ENCODE measurements at regions not wholly inside any gene's neighbourhood (a gene's known extent, or its start where the extent isn't known, plus 50 kb on each side); places are given as distances from the start of the nearest gene placed in this dataset.
"Not testable (repeated sequence)": the region's sequence is repeated elsewhere in the genome, so short reads cannot be mapped to it uniquely, and the experiment has no call there.

DNA sequence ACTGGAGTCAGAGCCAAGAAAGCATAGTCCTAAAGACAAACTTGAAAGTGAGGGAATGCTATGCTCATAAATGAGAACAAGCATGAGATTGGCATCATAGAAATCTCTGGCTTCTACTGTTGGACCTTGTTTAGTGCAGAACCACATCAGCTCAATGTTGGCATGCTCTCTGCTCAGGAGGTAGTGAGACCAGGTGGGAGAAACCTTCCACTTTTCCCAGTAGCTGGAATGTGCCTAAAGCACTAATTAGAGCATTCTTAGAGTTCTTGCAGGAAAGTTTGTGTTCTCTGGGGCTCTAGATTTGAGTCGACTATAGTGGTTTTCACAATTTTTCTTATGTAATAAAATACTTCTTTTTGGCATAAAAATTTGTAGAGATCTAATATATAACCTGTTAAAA lies 159.7 kb upstream of the PRICKLE1 start:
- DNase-seq: no peak

DNA sequence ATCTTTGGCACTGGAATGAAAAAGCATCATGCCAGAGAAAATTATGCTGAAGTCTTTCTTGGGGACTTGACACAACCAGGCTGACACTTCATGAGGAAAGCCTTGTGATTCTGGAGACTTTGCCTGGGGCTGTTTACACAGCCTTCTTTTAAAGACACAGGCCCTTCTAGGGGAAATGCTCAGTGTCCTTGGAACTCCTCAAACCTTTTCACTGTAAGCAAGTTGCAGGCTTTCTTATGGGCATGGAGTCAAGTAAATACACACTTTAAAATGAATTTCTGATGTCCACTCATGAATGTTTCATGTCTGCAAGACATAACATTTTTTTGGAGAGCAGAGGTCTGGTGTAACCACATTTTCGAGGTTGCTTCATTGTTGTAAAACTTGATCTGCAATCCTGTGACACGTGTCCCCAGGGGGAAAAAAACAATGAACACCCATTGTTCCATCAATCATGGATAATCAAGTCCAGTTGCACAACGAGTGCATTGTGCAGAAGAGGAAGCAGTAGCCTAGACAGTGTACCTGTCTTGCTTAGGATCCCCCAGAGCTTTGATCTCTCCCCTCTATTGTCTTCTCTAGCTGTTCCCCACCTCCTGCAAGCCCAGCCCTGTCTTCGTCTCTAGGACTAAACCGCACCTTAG lies 155.1 kb upstream of the PRICKLE1 start:
- DNase-seq: peak; percentile 86

DNA sequence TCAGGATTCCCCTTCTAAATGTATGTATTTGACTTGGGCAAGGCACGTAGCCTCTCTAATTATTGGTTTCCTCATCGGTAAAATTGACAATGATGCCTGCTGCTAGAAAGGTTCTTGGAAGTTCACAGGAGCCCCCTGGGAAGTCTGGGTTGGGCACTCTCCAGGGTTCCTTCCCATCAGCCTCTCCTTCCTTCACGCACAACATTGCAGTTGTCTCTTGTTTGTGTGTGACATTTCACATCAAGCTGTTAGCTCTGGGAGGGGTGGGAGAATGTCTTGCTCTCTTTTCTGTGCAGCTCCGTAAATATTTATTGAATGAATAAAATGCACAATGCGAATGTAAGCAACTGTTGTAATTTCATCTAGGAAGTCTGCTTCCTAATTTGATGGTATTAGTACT lies 153.2 kb upstream of the PRICKLE1 start:
- no peak for DNase-seq

DNA sequence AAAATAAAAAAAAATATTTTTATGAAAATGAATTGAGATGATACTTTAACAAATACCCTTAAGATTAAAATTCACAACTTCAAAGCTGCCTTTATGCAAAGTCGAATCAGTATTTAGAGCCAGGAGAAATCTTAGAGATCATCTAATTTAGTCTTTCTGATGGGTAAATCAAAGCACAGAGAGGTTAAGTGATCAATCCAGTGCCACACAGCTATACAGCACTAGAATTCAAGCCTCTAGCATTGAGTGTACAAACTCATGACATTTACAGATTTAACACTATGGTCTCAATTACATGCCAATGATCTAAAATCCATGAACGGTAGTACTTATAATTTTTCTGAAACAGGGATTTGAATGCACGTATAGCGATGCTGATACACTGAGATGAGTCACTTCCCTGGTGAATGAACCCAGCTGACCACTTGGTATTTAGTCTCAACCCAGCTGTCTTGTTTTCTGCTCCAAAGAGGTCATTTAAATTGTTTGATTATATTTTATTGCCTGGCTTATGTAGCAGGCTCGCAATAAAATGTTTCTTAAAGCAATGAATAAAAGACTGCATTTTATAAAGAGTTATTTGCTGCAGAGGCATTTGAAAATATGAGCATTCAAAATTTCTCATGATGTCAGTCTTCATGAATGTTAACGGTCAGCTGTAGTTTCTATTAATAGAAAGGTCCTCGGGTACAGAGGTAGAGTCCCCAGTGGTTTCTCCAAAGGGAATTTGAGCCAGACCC lies 152.4 kb upstream of the PRICKLE1 start:
- DNase-seq: peak; percentile 75

DNA sequence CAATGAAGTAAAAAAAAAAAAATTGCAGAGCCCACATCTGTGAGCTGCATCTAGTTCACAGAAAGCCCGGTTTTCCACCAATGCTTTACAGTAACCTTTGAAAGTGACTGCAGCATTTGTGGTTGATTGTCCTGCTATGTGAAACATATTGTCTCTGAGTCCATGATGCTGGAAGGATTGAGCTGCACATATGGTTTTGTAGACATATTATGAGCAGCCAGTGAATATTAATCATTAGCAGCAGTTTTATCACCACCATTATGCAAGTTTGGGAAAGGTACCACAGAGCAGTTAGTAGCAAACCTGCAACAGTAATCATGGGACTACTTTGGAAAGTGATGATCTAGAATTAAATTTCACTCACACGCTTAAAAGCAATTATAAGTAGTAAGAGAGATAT lies 151.5 kb upstream of the PRICKLE1 start:
- peak; percentile 53 for DNase-seq

DNA sequence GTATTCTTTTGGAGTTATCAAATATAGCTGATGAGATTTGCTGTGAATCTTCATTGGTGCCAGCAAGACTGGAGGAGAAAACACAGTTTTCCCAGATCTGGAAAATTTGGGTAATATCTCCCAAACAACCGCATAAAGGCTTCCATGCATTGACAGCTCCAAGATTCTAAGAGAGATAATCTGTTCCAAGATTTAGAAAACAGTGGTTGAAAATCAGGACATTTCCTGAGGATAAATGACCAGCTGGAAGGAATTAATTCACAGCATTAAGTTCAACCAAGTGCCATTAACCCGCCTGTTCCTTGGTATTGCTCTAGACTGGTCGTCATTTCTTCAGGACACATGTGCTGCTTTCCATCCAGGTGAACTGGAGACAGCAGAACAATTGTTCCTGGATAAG lies 147.9 kb upstream of the PRICKLE1 start:
- no peak for DNase-seq

DNA sequence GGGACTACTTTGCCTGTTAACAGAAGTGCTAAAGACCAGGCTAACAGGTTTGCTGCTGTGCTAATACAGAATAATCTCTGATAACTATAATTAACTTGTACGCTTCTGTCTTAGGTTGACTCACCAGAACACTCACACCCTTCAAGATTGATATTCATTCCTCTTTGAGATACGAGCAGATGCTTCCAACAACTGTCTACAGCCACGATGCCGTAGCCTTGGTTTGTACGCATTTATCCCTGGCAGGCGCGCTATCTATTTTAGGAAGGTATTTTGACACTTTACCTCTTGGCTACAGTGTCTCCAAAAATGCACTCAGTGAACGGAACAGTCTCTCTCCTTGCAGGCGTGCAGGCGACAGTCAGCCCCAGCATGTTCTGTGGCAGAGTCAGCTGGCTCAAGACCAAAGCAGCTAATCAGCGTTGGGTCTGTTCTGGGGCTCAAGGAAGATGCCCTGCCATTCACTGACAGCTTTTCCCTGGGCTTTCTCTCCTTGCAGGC lies 146.4 kb upstream of the PRICKLE1 start:
- DNase-seq: no peak

DNA sequence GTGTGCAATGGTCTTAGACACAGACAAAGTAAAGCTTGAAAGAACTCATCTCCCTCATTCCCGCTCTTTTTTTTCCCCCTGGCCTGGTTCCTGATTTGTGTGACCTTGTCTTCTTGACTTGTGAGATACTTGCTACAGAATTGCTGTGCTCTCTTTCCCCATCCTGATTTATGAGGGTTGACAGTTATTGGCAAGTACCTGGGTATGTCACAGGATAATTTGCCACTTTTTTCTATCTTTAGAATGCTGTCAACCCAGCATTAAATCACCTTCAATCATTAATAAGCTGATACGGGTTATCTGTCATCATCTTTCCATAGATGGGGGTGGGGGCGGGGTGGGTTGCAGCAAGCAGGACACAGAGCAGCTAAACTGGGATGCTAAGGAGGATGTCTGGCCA lies 144.4 kb upstream of the PRICKLE1 start:
- no peak for DNase-seq

DNA sequence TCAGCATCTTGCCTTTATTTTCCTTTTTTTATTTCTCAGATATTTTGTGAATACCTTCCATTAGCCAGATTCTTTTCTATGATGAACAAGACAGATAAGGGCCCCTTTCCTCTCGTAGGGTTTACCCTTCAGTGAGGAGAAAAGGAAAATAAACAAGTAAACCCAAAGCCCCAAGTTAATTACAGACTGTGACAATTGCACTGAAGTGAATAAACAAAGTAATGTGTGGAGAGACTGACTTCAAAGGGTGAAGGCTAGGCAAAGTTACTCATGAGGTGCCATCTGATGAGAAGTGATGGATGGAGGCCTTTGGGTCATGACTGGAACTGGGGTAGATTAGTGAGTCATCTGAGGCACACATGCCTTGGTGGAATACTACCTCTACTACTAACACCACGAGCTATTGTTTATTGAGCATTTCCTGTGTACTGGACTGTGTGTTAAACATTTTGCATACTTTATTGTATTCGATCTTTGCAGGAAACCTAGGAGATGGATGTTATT lies 143.4 kb upstream of the PRICKLE1 start:
- no peak for DNase-seq

DNA sequence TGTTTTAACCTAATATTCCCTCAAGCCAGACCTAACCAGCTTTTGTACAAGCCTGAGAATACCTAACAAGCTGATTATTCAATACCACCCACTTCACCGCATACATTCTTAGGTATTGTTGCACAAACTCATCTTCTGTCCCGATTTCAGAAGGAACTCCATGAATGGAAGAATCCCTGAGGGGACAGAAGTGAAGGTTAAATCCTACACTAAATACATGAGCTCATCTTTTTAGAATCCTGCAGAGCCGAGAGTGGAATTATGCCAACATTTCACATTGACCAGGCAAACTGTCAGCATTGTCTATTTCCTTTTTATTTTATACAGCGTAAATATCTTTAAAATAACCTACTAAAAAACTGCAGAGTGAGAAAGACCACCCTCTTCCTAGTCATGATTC lies 140.7 kb upstream of the PRICKLE1 start:
- peak; percentile 67 for DNase-seq

DNA sequence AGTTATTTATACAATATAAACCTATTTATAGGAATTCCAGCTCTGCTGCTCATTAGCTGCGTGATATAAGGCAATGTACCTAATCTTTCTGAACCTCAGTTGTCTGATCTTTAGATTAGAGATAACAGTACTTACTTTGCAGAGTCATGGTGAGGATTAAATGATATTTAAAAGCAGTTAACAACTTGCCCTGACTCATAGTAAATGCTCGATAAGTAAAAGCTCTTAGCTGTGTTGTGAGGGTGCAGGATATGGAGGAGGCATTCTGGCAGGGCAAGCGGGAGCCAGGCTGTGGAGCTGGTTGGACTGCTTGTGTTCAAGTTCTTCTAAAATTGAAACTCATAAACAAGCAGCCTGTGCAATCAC lies 140.0 kb upstream of the PRICKLE1 start:
- no peak for DNase-seq

DNA sequence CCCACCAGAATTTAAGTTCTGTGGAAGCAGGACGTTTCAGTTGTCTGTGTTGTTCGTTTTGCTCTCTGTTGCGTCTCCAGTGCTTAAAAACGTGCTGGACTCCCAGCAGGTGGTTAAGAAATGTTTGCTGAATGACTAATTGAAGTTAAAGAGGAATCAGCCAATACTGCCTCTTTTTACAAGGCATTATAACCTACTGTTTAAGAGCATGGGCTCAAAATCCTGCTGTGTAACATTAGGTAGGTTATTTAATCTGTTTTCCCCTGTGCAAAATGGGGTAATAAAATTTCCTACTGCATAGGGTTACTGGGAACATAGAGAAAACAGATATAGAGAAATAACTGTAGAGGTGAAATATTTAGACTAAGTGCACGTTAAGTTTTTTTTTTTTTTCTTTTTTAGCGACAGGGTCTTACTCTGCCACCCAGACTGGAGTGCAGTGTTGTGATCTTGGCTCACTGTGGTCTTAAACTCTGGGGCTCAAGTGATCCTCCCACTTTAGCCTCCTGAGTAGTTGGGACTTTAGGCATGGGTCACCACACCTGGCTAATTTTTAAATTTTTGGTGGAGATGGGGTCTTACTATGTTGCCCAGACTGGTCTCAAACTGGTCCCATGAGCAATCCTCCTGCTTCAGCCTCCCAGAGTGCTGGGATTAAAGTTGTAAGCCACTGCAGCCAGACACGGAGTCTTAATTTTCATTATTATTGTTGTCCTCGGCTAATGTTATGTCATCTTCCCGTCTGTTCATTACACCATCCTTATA lies 139.4 kb upstream of the PRICKLE1 start:
- no peak for DNase-seq

DNA sequence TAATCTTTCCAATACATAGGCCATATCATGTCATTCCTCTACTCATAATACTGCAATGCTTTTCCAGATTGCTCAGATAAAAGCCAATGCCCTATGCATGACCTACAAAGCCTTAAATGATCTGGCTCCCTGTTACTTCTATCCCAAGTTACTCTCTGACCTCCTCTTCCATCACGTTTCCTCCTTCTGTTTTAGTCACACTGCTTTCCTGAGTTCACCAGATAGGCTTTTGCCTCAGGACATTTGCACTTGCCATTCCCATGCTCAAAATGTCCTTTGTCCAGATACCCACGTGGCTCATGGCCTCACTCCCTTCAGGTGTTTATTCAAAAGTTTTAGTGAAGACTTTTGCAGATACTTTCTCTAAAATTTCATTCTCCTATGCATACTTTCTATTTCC lies 138.7 kb upstream of the PRICKLE1 start:
- DNase-seq: no peak

DNA sequence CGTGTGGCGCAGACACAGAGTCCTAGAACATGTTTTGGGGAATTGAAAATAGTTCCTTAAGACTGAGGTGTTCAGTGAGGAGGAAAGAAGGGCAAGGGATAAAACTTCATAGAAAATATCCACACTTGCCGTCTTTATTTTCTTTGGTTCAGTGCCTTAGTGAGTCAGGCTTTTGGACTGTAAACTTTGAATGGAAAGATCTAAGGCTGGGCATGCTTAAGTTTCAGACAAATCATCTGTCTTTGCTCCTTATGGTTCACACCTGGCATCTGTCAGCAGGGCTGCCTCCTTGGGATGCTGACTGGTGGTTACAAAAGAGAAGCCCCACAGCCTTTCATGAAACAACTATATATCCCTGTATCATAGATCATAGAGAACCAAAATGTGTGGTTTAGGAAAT lies 136.3 kb upstream of the PRICKLE1 start:
- DNase-seq: peak; percentile 96

DNA sequence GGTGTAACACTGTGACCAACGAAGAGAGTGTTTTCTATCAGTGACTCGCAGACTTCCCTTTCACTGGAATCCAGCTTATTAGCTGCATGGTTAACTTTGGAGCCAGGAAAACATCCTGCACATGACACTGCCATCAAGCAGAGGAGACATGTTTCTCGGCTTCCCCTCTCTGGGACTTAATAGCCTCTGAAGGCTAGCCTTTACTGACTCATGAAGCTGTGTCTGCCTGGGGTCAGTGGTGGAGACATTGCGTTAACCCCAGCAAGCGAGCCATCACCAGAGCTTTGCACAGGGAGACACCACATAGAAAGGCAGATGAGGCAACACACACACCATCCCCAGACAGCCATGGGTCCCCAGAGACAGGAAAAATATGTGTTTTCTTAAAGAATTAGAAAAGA lies 126.9 kb upstream of the PRICKLE1 start:
- peak; percentile 87 for DNase-seq

DNA sequence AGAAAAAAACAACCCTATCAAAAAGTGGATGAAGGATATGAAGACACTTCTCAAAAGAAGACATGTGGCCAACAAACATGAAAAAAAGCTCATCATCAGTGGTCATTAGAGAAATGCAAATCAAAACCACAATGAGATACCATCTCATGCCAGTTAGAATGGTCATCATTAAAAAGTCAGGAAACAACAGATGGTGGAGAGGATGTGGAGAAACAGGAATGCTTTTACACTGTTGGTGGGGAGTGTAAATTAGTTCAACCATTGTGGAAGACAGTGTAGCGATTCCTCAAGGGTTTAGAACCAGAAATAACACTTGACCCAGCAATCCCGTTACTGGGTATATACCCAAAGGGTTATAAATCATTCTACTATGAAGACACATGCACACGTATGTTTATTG lies 124.0 kb upstream of the PRICKLE1 start:
- DNase-seq: not testable (repeated sequence)

DNA sequence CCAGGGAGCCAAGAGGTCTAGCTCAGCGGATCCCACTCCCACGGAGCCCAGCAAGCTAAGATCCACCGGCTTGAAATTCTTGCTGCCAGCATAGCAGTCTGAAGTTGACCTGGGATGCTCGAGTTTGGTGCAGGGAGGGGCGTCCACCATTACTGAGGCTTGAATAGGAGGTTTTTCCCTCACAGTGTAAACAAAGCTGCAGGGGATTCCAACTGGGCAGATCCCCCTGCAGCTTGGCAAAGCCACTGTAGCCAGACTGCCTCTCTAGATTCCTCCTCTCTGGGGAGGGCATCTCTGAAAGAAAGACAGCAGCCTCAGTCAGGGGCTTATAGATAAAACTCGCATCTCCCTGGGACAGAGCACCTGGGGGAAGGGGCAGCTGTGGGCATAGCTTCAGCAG lies 118.8 kb upstream of the PRICKLE1 start:
- not testable (repeated sequence) for DNase-seq

DNA sequence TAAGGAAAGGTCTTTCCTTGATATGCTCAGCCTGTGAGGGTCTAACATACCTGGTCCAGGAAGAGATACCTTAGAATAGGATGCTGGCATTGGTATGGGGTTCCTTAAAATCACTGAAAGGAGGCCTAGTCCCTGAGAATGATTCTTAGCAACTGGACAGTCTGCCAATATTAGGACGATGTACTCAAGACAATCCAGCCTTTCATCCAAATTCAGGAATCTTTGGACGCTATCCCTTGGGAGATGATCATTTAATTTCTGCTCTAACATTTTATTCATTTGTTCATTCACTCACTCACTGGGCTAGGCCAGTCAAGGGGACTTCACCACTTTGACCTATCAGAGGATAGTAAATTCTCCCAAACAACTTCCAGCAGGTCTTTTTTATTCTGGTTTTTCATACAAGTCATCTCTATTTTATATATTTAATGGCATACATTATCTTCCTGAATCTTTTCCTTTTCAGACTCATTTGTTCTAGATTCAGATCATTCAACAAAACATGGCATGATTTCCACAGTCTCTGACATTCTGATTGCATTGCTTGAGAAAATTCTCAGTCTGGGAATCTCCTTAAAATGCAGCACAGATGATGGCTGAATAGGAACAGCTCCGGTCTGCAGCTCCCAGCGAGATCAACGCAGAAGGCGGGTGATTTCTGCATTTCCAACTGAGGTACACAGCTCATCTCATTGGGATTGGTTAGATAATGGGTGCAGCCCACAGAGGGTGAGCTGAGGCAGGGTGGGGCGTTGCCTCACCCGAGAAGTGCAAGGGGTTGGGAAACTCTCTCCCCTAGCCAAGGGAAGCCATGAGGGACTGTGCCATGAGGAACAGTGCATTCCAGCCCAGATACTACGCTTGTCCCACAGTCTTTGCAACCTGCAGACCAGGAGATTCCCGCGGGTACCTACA lies 118.0 kb upstream of the PRICKLE1 start:
- DNase-seq: no peak

DNA sequence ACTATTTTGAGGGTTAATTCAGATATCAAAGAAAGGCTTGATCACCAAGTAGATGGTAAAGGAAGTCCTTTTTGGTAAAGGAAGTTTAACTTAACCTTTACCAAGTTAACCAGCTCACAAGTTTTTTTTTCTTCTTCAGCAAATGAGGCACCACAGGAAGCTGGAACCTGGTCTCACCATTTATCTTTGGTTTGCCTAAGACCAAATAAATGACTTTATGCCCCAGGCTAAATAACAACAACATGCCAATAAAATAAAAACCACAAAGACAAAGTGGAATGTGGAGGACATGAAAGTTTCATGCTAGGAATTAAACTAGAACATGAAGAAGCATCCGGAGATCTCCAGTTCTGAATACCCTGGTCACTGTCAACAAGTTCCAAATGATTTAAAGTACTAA lies 116.8 kb upstream of the PRICKLE1 start:
- DNase-seq: no peak

DNA sequence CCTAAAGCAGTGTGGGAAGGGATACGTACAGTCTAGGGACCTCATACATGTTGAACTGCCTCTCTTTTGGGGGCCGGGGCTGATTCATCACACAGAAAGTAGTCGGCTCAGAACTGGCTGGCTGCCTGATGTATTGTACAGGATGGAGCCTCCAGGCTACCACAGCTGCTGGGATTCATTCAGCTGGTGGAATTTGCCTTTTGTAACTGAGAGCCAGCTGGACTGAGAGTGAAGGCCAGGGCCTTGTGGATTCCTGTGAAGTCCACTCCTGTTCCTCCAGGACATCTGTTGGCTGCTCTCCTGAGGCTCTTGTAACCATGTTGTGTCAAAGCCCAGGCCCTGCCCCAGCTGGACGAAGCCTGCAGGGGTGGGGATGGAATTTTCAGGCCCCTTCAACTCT lies 116.3 kb upstream of the PRICKLE1 start:
- DNase-seq: peak; percentile 96

DNA sequence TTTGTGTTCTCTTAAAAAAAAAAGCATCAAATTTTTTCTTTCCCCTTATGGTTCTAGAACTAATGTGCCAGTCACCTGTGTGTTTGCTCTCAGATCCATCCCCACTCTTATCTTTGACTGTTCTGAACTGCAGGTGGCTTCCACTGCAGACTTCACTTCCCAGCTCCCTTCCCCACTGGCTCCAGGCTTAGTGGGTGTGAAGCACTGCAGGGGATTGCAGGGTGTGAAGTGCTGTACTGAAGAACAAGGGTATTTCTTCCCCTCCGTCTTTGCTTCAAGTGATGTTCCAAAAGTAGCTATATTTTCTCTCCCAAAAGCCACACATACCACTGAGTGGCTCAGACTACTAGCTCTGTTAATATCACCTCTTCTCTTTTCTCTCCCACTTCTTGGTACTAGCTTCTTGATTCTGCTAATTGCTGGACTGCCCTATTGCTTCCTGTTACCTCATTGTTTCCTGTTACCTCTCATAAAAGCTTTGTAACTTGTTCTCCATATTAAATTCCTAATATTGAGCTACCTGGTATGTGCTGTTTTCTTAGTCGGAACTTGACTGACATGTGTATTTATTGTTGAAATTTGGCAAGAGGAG lies 115.4 kb upstream of the PRICKLE1 start:
- DNase-seq: no peak

DNA sequence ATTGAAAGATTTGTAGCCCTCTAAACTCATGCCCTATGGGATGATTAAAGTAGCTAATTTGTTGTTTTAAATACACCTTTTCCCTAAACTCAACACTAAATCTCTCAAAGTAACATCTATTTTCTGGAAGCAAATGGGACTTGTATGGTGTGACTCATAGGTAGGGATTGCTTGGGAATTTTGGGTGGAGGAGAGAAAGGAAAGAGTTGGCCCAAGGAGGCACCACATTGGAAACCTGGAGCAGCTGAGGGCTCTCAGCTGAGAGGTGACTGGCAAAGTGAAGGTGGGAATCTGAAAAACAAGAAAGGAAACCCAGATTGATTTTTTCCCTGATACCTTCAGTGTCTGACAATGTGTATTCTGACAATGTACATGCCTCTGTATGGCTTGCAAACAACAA lies 114.8 kb upstream of the PRICKLE1 start:
- DNase-seq: peak; percentile 43

All from fibroblast of upper back skin (primary cell).